ENCODE measurements at regions not wholly inside any gene's neighbourhood (a gene's known extent, or its start where the extent isn't known, plus 50 kb on each side); places are given as distances from the start of the nearest gene placed in this dataset.

DNA sequence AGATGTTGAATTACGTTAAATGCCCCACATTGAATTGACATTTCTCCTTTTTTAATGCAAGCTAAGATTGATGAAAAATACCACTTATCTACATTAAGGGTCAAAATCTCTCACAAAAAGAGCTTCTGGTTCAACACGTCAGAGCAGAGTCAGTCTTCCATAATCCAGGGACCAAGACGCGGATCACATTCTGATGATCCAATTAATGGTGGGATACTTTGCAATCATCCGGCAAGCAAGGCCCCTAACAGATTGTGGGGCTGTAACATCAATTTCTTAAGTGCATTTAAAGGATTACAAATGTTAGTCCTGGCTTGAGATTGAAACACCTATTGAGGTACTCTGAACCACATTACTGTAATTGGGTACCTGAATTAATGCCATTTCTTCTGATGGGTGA, 120.2 kb upstream of the ESRRG start:
- Histone ChIP-seq H3K9me3 (ENCODE audit: control insufficient read depth in 2 of 2, insufficient read depth in 1 of 2, low read depth in 1 of 2, low read length in 1 of 2) (no peaks in the 10 kb centered on the region), H3K4me1 (ENCODE audit: control insufficient read depth in 2 of 2, insufficient read depth in 2 of 2, low read length in 1 of 2) (no peaks in the 10 kb centered on the region), H3K36me3 (ENCODE audit: control insufficient read depth in 2 of 2, insufficient read depth in 2 of 2, low read length in 1 of 2) (no peaks in the 10 kb centered on the region), H3K27me3 (ENCODE audit: control insufficient read depth in 1 of 2, insufficient read depth in 2 of 2, low read length in 2 of 2) (no peaks in the 10 kb centered on the region), H3K4me3 (ENCODE audit: low read depth in 1 of 2, low read length in 2 of 2) (no peak overlapping the region), H3K27ac (ENCODE audit: low read depth in 2 of 2, low read length in 1 of 2) (no peak overlapping the region)
- WGBS, 2 donors, result 95 to 96% methylated on average over 5 of the region's 5 CpGs

- Histone ChIP-seq H3K27ac (ENCODE audit: low read depth in 2 of 2, low read length in 1 of 2) (no peak overlapping the region), H3K36me3 (ENCODE audit: control insufficient read depth in 2 of 2, insufficient read depth in 2 of 2, low read length in 1 of 2) (no peaks in the 10 kb centered on the region), H3K9me3 (ENCODE audit: control insufficient read depth in 2 of 2, insufficient read depth in 1 of 2, low read depth in 1 of 2, low read length in 1 of 2) (no peaks in the 10 kb centered on the region), H3K27me3 (ENCODE audit: control insufficient read depth in 1 of 2, insufficient read depth in 2 of 2, low read length in 2 of 2) (no peaks in the 10 kb centered on the region), H3K4me3 (ENCODE audit: low read depth in 1 of 2, low read length in 2 of 2) (no peak overlapping the region), H3K4me1 (ENCODE audit: control insufficient read depth in 2 of 2, insufficient read depth in 2 of 2, low read length in 1 of 2) (no peaks in the 10 kb centered on the region)
- WGBS, 2 donors, result 82 to 91% methylated on average over 3 of the region's 3 CpGs
These were observed 117.9 kb upstream of the ESRRG start for GRCh38 chr1:216841165-216841564.

DNA sequence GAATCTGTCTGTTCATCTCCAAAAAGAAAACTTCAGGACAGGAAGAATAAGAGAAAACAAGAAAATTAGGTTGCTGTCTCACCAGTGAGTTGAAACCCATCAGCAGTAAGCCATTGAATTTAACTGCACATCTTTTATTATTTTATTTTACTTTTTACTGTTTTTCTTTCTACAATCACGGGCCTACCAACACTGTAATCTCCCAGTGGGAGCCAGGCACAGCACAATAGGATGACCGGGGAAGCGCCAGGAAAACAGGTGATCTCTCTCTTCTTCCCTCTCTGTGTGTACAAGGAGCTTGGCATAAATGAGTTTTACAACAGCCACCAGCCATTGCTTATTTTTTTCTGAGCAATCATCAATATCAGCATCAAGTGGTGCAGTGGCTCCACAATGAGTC, 113.1 kb upstream of the ESRRG start:
- WGBS, 2 donors, result 87 to 89% methylated on average over 3 of the region's 3 CpGs
- Histone ChIP-seq H3K4me1 (ENCODE audit: control insufficient read depth in 2 of 2, insufficient read depth in 2 of 2, low read length in 1 of 2) (no peaks in the 10 kb centered on the region), H3K27me3 (ENCODE audit: control insufficient read depth in 1 of 2, insufficient read depth in 2 of 2, low read length in 2 of 2) (no peaks in the 10 kb centered on the region), H3K27ac (ENCODE audit: low read depth in 2 of 2, low read length in 1 of 2) (no peak overlapping the region), H3K9me3 (ENCODE audit: control insufficient read depth in 2 of 2, insufficient read depth in 1 of 2, low read depth in 1 of 2, low read length in 1 of 2) (no peaks in the 10 kb centered on the region), H3K4me3 (ENCODE audit: low read depth in 1 of 2, low read length in 2 of 2) (no peak overlapping the region), H3K36me3 (ENCODE audit: control insufficient read depth in 2 of 2, insufficient read depth in 2 of 2, low read length in 1 of 2) (no peaks in the 10 kb centered on the region)

DNA sequence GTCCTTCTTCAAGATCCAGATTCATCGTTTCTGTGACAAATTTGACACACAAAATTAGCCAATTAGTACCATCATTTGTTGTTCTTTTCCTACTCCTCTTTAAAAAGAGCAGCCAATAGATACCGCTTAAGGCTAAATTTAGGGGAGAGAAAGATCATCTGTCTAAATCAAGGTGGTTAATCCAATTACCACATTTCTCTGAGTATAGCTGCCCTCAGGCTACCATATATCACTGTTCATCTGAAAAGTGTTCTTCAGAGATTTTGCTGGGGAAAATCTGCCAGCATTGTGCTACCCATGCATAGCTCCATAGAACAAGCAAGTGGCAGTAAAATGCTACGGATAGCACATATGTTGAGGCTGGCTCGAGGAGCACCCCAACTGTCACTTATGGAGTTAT, 110.3 kb upstream of the ESRRG start:
- no peaks in the 10 kb centered on the region for H3K4me1 ChIP-seq (ENCODE audit: control insufficient read depth in 2 of 2, insufficient read depth in 2 of 2, low read length in 1 of 2)
- no peak overlapping the region for H3K27ac ChIP-seq (ENCODE audit: low read depth in 2 of 2, low read length in 1 of 2)
- no peaks in the 10 kb centered on the region for H3K36me3 ChIP-seq (ENCODE audit: control insufficient read depth in 2 of 2, insufficient read depth in 2 of 2, low read length in 1 of 2)
- H3K9me3 ChIP-seq (ENCODE audit: control insufficient read depth in 2 of 2, insufficient read depth in 1 of 2, low read depth in 1 of 2, low read length in 1 of 2), result no peaks in the 10 kb centered on the region
- WGBS, 2 donors, result 66 to 70% methylated on average over 4 of the region's 4 CpGs
- no peaks in the 10 kb centered on the region for H3K27me3 ChIP-seq (ENCODE audit: control insufficient read depth in 1 of 2, insufficient read depth in 2 of 2, low read length in 2 of 2)
- no peak overlapping the region for H3K4me3 ChIP-seq (ENCODE audit: low read depth in 1 of 2, low read length in 2 of 2)

DNA sequence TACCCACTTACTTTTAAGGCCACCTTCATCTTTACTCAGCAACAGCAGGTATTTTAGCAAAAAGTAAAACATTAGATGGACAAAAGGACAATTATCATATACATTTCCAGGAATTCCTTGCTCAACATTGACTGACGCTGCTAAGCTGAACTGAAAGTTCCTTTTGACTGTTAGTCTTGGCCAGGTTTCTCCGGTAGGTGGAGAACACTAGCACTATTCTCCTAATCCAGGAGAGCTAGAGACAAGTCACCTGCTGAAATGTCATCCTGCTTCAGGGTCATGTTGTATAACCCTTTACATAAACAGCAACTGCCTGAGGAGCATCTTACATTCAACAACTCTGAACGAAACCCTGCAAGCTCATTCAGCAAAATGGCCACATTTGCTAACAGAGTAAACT, 109.0 kb upstream of the ESRRG start:
- Histone ChIP-seq H3K4me1 (ENCODE audit: control insufficient read depth in 2 of 2, insufficient read depth in 2 of 2, low read length in 1 of 2) (no peaks in the 10 kb centered on the region), H3K36me3 (ENCODE audit: control insufficient read depth in 2 of 2, insufficient read depth in 2 of 2, low read length in 1 of 2) (no peaks in the 10 kb centered on the region), H3K27me3 (ENCODE audit: control insufficient read depth in 1 of 2, insufficient read depth in 2 of 2, low read length in 2 of 2) (no peaks in the 10 kb centered on the region), H3K9me3 (ENCODE audit: control insufficient read depth in 2 of 2, insufficient read depth in 1 of 2, low read depth in 1 of 2, low read length in 1 of 2) (no peaks in the 10 kb centered on the region), H3K4me3 (ENCODE audit: low read depth in 1 of 2, low read length in 2 of 2) (no peak overlapping the region), H3K27ac (ENCODE audit: low read depth in 2 of 2, low read length in 1 of 2) (no peak overlapping the region)
- 67 to 74% methylated on average over 3 of the region's 3 CpGs for WGBS, 2 donors

- WGBS, 2 donors, result 61 to 64% methylated on average over 10 of the region's 10 CpGs
- no peaks in the 10 kb centered on the region for H3K9me3 ChIP-seq (ENCODE audit: control insufficient read depth in 2 of 2, insufficient read depth in 1 of 2, low read depth in 1 of 2, low read length in 1 of 2)
- no peak overlapping the region for H3K4me3 ChIP-seq (ENCODE audit: low read depth in 1 of 2, low read length in 2 of 2)
- no peaks in the 10 kb centered on the region for H3K36me3 ChIP-seq (ENCODE audit: control insufficient read depth in 2 of 2, insufficient read depth in 2 of 2, low read length in 1 of 2)
- no peak overlapping the region for H3K27ac ChIP-seq (ENCODE audit: low read depth in 2 of 2, low read length in 1 of 2)
- no peaks in the 10 kb centered on the region for H3K27me3 ChIP-seq (ENCODE audit: control insufficient read depth in 1 of 2, insufficient read depth in 2 of 2, low read length in 2 of 2)
- H3K4me1 ChIP-seq (ENCODE audit: control insufficient read depth in 2 of 2, insufficient read depth in 2 of 2, low read length in 1 of 2), result no peaks in the 10 kb centered on the region
These were observed 107.4 kb upstream of the ESRRG start for GRCh38 chr1:216830424-216831210.

- H3K27ac ChIP-seq (ENCODE audit: low read depth in 2 of 2, low read length in 1 of 2), result no peak overlapping the region
- no peaks in the 10 kb centered on the region for H3K36me3 ChIP-seq (ENCODE audit: control insufficient read depth in 2 of 2, insufficient read depth in 2 of 2, low read length in 1 of 2)
- H3K9me3 ChIP-seq (ENCODE audit: control insufficient read depth in 2 of 2, insufficient read depth in 1 of 2, low read depth in 1 of 2, low read length in 1 of 2), result no peaks in the 10 kb centered on the region
- 64 to 97% methylated on average over 2 of the region's 2 CpGs for WGBS, 2 donors
- H3K27me3 ChIP-seq (ENCODE audit: control insufficient read depth in 1 of 2, insufficient read depth in 2 of 2, low read length in 2 of 2), result no peaks in the 10 kb centered on the region
- no peaks in the 10 kb centered on the region for H3K4me1 ChIP-seq (ENCODE audit: control insufficient read depth in 2 of 2, insufficient read depth in 2 of 2, low read length in 1 of 2)
- H3K4me3 ChIP-seq (ENCODE audit: low read depth in 1 of 2, low read length in 2 of 2), result no peak overlapping the region
These were observed 104.0 kb upstream of the ESRRG start for GRCh38 chr1:216827251-216827650.

GRCh38 chr1:216826646-216827045, 103.4 kb upstream of the ESRRG start:
- 66 to 79% methylated on average over 2 of the region's 2 CpGs for WGBS, 2 donors
- no peaks in the 10 kb centered on the region for H3K27me3 ChIP-seq (ENCODE audit: control insufficient read depth in 1 of 2, insufficient read depth in 2 of 2, low read length in 2 of 2)
- H3K27ac ChIP-seq (ENCODE audit: low read depth in 2 of 2, low read length in 1 of 2), result no peak overlapping the region
- H3K9me3 ChIP-seq (ENCODE audit: control insufficient read depth in 2 of 2, insufficient read depth in 1 of 2, low read depth in 1 of 2, low read length in 1 of 2), result no peaks in the 10 kb centered on the region
- no peaks in the 10 kb centered on the region for H3K36me3 ChIP-seq (ENCODE audit: control insufficient read depth in 2 of 2, insufficient read depth in 2 of 2, low read length in 1 of 2)
- no peak overlapping the region for H3K4me3 ChIP-seq (ENCODE audit: low read depth in 1 of 2, low read length in 2 of 2)
- H3K4me1 ChIP-seq (ENCODE audit: control insufficient read depth in 2 of 2, insufficient read depth in 2 of 2, low read length in 1 of 2), result no peaks in the 10 kb centered on the region

GRCh38 chr1:216826214-216826613, 103.0 kb upstream of the ESRRG start:
- no peak overlapping the region for H3K4me3 ChIP-seq (ENCODE audit: low read depth in 1 of 2, low read length in 2 of 2)
- H3K9me3 ChIP-seq (ENCODE audit: control insufficient read depth in 2 of 2, insufficient read depth in 1 of 2, low read depth in 1 of 2, low read length in 1 of 2), result no peaks in the 10 kb centered on the region
- no peaks in the 10 kb centered on the region for H3K27me3 ChIP-seq (ENCODE audit: control insufficient read depth in 1 of 2, insufficient read depth in 2 of 2, low read length in 2 of 2)
- H3K36me3 ChIP-seq (ENCODE audit: control insufficient read depth in 2 of 2, insufficient read depth in 2 of 2, low read length in 1 of 2), result no peaks in the 10 kb centered on the region
- H3K27ac ChIP-seq (ENCODE audit: low read depth in 2 of 2, low read length in 1 of 2), result no peak overlapping the region
- WGBS, 2 donors, result 61 to 92% methylated on average over 4 of the region's 4 CpGs
- H3K4me1 ChIP-seq (ENCODE audit: control insufficient read depth in 2 of 2, insufficient read depth in 2 of 2, low read length in 1 of 2), result no peaks in the 10 kb centered on the region

- no peaks in the 10 kb centered on the region for H3K36me3 ChIP-seq (ENCODE audit: control insufficient read depth in 2 of 2, insufficient read depth in 2 of 2, low read length in 1 of 2)
- no peaks in the 10 kb centered on the region for H3K27me3 ChIP-seq (ENCODE audit: control insufficient read depth in 1 of 2, insufficient read depth in 2 of 2, low read length in 2 of 2)
- no peak overlapping the region for H3K4me3 ChIP-seq (ENCODE audit: low read depth in 1 of 2, low read length in 2 of 2)
- no peak overlapping the region for H3K27ac ChIP-seq (ENCODE audit: low read depth in 2 of 2, low read length in 1 of 2)
- H3K4me1 ChIP-seq (ENCODE audit: control insufficient read depth in 2 of 2, insufficient read depth in 2 of 2, low read length in 1 of 2), result no peaks in the 10 kb centered on the region
- 80 to 90% methylated on average over 2 of the region's 2 CpGs for WGBS, 2 donors
- H3K9me3 ChIP-seq (ENCODE audit: control insufficient read depth in 2 of 2, insufficient read depth in 1 of 2, low read depth in 1 of 2, low read length in 1 of 2), result no peaks in the 10 kb centered on the region
These were observed 102.3 kb upstream of the ESRRG start for GRCh38 chr1:216825557-216825956.

Data from esophagus (tissue), 2 donors.